Effector memory CD8-positive, alpha-beta T cell (primary cell): ENCODE measurements at regions not wholly inside any gene's neighbourhood (a gene's known extent, or its start where the extent isn't known, plus 50 kb on each side); places are given as distances from the start of the nearest gene placed in this dataset.

Source experiments
- ATAC-seq: fragments of 150-1000 bp; cut with Tn5 transposase; replicated peaks from 2 replicates; pipeline ENCODE4 v1.10.0; 2021; ENCODE audit warnings: mild to moderate bottlenecking, moderate library complexity
- DNase-seq, 3 experiments: peaks; one replicate each; pipeline ENCODE4 v3.0.0; 2021
- H3K27ac Mint-ChIP-seq, 2 donors: one replicate each; pipeline ENCODE4 v1.8.0; 2022; ENCODE audit warnings: mild to moderate bottlenecking in 2 of 2, mixed read lengths in 2 of 2, moderate library complexity in 2 of 2
- H3K27me3 Mint-ChIP-seq, 2 donors: one replicate each; pipeline ENCODE4 v1.8.0; 2022; ENCODE audit warnings: mixed read lengths in 2 of 2
- H3K36me3 Mint-ChIP-seq: one replicate; pipeline ENCODE4 v1.8.0; 2022; ENCODE audit warnings: mild to moderate bottlenecking, moderate library complexity, mixed read lengths; ENCODE audit not compliant: insufficient read depth
- H3K4me1 Mint-ChIP-seq, 2 donors: one replicate each; pipeline ENCODE4 v1.8.0; 2022; ENCODE audit warnings: low read depth in 2 of 2, mixed read lengths in 2 of 2
- H3K4me3 Mint-ChIP-seq, 2 donors: one replicate each; pipeline ENCODE4 v1.8.0; 2022; ENCODE audit warnings: mild to moderate bottlenecking in 2 of 2, mixed read lengths in 2 of 2, moderate library complexity in 2 of 2
- H3K9me3 Mint-ChIP-seq, 2 donors: one replicate each; pipeline ENCODE4 v1.8.0; 2022; ENCODE audit warnings: mixed read lengths in 2 of 2

DNA sequence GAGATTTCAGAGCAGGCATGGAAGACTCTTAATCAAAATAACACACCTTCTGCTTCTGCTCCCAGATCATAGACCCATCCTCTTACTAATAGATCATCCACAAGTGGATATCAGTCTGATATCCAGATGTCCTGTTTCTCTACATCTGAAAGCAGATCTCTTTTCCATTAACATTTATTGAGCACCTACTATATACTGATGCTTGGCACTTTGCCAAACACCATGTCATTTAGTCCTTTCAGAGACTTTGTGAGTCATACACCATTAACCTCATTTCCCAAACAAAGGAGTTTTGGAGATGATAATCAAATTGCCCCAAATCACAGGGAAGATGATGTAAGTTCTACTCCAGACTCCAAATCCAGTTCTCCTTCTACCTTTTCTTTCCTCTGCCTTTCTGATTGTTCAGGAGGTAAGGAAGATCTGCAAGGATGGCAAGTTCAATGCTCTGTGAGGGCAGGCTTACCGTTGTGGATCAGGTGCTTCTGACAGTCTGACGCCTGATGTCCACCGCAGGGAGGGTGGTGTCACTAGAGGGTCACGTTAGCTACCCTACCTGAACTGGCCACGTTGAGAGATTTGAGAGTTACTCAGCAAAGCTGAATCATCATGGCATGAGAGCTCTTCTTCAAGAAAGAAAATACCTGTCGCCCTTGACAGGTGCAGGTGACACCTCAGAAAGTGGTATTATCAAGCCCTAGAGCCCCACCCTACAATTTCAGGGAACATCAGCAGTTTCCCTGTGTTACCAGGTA is 269.6 kb upstream of the ZMIZ1 start:
- ATAC-seq, result no peak
- H3K4me1 Mint-ChIP-seq, result no peaks in the 10 kb centered on the region
- no peak for DNase-seq
- H3K27me3 Mint-ChIP-seq, result peaks cover 27 to 65% of the 10 kb centered on the region in 2 donors
- H3K27ac Mint-ChIP-seq, result no peak overlapping the region
- H3K9me3 Mint-ChIP-seq, result no peaks in the 10 kb centered on the region
- no peaks in the 10 kb centered on the region for H3K36me3 Mint-ChIP-seq
- H3K4me3 Mint-ChIP-seq, result no peak overlapping the region

DNA sequence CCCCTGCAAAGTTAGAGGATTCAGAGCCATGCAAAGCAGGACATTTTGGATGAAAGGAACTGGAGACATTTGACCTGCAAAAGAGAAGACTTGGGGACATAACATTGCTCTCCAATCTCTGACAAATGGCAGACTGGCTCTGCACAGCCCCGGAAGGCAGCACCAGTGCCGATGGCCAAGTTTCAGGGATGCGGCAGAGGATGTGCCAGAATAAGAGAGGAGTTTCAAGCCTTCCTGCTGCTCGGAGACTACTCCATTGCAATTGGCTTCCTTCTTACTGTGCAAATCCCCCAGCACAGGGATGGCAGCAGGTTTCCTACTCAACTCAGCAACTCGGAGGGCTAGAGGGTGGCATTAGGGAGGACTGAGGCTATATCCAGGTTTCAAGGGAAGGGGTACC is 268.8 kb upstream of the ZMIZ1 start:
- DNase-seq, result no peak
- H3K9me3 Mint-ChIP-seq, result no peaks in the 10 kb centered on the region
- H3K4me1 Mint-ChIP-seq, result no peaks in the 10 kb centered on the region
- H3K36me3 Mint-ChIP-seq, result no peaks in the 10 kb centered on the region
- H3K27me3 Mint-ChIP-seq, result peaks cover 25 to 59% of the 10 kb centered on the region in 2 donors
- no peak overlapping the region for H3K4me3 Mint-ChIP-seq
- no peak for ATAC-seq
- no peak overlapping the region for H3K27ac Mint-ChIP-seq

DNA sequence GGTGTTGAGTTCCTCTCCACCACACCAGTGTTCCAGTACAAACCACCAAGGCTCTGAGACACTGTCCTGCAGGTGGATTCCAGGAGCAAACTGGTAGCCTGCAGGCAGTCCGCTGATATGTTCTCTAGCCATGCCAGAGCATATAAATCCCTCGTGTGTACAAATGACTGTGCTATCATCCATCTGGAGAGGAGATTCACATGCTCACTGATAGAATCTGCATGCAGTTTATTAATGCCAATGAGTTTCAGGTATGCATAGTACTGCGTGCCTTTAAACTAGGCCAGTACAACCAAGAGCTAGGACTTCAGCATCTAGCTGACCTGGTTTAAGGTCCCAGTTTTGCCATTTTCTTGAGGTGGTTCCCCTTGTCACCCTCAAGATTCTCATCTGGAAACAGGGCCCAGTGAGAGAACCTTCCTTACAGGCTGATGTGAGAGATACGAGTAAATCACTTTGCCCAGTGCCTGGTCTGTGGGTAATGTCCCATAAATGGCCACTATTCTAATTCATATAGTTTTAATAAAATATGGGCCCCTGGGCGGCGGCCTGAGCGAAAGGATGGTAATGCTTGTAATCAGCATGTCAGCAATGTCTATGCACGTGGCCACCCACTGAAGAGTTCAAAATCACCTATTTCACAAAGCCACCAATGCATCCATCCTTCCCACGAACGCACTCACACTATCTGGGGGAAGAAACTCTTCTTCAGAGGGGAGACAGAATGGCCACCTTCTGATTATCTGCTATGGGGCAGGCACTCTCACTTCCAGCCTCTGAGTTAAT is 268.0 kb upstream of the ZMIZ1 start:
- Mint-ChIP-seq H3K4me1 (no peaks in the 10 kb centered on the region), H3K4me3 (no peak overlapping the region), H3K36me3 (no peaks in the 10 kb centered on the region), H3K27me3 (peaks cover 25 to 59% of the 10 kb centered on the region in 2 donors), H3K9me3 (no peaks in the 10 kb centered on the region), H3K27ac (no peak overlapping the region)
- ATAC-seq (no peak), DNase-seq (no peak)

DNA sequence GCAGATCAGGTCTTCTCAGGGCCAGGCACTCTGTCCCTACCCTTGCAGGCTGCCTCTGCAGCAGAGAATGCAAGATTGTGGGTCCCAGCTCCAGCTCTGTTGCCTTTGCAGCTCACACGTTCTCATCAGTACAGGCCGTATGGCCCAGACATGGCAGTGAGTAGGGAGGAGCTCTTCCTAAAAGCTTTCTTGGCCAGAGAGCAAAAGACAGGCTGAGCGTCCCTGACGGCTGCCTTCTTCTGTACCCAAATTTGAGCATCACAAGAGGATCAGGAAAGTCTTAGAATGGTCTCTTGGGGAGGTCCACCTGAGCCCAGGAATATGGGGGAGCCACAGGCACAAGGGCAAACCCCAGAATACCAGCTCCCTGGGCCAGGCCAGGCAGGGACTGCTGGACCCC is 266.3 kb upstream of the ZMIZ1 start:
- H3K4me3 Mint-ChIP-seq, result no peak overlapping the region
- no peaks in the 10 kb centered on the region for H3K9me3 Mint-ChIP-seq
- H3K4me1 Mint-ChIP-seq, result no peaks in the 10 kb centered on the region
- no peak overlapping the region for H3K27ac Mint-ChIP-seq
- no peak for ATAC-seq
- H3K27me3 Mint-ChIP-seq, result peaks cover 25 to 53% of the 10 kb centered on the region in 2 donors
- DNase-seq, result no peak
- H3K36me3 Mint-ChIP-seq, result no peaks in the 10 kb centered on the region

DNA sequence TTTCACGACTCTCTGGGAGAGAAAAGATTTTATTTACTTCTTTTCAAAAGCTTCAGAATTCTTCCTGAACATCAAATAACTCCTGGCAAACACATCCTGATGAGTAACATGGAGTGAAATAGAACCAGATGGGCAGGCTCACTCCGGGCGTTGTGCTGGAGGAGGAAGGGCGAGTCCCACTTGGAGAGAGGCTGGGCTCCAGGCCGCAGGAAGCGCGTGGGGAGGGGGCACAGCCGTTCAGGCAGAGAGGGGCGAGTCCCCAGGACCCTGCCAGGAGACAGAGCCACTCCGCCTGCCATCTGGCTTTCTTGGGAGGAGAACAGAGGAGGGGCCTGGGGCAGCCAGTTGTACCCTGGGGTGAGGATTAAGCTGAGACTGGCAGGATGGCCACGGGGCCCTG is 265.9 kb upstream of the ZMIZ1 start:
- Mint-ChIP-seq H3K9me3 (no peaks in the 10 kb centered on the region), H3K4me3 (no peak overlapping the region), H3K27ac (no peak overlapping the region), H3K36me3 (no peaks in the 10 kb centered on the region), H3K4me1 (no peaks in the 10 kb centered on the region), H3K27me3 (peaks cover 30 to 58% of the 10 kb centered on the region in 2 donors)
- DNase-seq (no peak), ATAC-seq (no peak)

DNA sequence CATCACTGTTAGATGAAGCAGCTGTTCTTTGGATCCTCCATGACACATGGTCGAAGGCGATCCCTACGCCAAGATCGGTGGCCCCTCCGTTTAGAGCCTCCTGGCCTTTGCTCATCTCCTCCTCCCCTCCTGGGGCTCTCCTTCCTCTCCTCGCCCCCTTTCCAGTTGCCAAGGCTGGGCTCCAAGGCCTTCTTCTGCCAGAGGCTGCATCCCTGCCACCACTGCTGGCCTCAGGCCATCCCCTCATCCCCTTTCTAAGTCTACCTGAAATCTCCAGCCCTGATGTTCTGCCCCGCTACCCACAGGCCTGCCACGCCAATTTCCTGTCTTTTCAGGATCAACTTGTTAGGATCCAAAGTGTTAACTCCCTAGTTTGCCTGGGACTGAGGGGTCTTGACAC is 265.1 kb upstream of the ZMIZ1 start:
- Mint-ChIP-seq H3K27me3 (peaks cover 35 to 66% of the 10 kb centered on the region in 2 donors), H3K4me3 (no peak overlapping the region), H3K27ac (no peak overlapping the region), H3K9me3 (no peaks in the 10 kb centered on the region), H3K36me3 (no peaks in the 10 kb centered on the region), H3K4me1 (no peaks in the 10 kb centered on the region)
- no peak for DNase-seq
- ATAC-seq, result no peak

DNA sequence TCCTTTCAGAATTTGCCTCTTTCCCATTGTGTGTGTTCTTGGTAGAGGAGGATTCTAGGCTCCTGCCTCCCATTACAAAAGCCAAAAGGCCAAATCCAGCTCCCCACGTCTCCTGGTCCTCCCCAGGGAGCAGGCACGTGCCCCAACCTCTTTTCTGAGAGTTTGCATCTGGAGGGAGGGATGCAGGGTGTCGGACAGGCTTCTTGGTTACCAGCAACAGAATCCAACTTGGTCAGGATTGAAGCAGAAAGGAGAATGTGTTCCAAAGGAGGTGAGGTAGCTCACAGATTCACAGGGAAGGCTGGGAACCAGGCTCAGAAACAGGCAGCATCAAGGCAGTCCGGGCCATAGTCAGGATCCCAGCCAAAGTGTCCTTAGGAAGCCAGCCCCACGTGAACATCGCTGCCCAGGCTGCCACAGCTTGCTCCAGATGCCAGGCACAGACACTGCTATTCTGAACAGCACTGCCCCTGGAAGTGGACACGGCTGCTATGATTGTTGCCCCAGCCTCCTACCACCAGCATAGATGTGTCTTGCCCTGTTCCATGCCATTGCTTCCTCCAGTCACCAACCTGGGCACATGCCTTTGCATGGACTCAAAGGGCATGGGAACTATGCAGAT is 264.2 kb upstream of the ZMIZ1 start:
- ATAC-seq, result no peak
- H3K4me3 Mint-ChIP-seq, result no peak overlapping the region
- DNase-seq, result no peak
- no peaks in the 10 kb centered on the region for H3K9me3 Mint-ChIP-seq
- no peaks in the 10 kb centered on the region for H3K4me1 Mint-ChIP-seq
- H3K27me3 Mint-ChIP-seq, result peaks cover 35 to 67% of the 10 kb centered on the region in 2 donors
- no peaks in the 10 kb centered on the region for H3K36me3 Mint-ChIP-seq
- no peak overlapping the region for H3K27ac Mint-ChIP-seq

DNA sequence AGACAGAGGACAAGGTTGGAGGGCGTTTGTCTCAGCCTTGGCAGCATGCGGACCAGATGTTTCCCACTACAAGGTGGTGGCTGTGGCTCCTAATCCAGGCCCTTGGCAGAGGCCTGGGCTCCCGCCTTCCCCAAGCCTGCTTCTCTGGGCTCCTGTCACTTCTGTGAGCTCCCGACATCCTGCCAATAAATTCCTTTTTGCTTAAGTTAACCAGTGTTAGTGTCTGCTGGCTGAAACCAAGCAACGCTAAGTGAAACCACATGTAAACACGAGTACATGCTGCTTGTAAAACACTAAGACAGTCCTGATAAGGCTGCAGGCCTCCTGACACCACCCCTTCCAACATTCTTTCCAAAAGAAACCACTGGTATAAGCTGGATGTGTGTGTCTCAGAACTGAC is 263.6 kb upstream of the ZMIZ1 start:
- Mint-ChIP-seq H3K27me3 (peaks cover 36 to 67% of the 10 kb centered on the region in 2 donors), H3K4me3 (no peak overlapping the region), H3K4me1 (no peaks in the 10 kb centered on the region), H3K9me3 (no peaks in the 10 kb centered on the region), H3K27ac (no peak overlapping the region), H3K36me3 (no peaks in the 10 kb centered on the region)
- ATAC-seq (no peak), DNase-seq (no peak)

DNA sequence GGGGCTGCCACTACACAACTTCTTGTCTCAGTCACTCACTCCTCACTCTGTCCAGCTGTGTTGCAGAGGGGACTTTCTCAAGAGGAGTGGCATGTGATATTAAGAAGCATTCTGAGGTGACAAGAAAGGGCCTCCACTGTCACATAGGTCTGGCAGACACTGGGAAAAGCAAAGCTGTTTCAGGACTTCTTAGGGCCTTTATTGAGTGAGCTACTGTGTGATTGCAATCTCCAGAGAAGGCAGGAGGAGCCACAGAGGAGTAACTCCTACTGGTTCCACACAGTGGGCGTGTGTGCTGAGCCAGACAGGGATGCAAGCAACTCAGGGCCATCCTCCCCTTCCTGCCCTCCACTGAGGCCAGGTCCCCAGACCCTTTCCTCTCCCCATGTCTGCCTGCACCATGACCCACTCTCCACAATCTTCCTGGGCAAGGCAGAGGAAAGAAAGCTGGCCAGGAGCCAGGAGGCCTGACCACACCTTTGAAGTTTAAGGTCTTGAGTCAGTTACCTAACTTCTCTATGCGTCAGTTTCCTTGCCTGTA is 262.0 kb upstream of the ZMIZ1 start:
- H3K27ac Mint-ChIP-seq, result no peak overlapping the region

DNA sequence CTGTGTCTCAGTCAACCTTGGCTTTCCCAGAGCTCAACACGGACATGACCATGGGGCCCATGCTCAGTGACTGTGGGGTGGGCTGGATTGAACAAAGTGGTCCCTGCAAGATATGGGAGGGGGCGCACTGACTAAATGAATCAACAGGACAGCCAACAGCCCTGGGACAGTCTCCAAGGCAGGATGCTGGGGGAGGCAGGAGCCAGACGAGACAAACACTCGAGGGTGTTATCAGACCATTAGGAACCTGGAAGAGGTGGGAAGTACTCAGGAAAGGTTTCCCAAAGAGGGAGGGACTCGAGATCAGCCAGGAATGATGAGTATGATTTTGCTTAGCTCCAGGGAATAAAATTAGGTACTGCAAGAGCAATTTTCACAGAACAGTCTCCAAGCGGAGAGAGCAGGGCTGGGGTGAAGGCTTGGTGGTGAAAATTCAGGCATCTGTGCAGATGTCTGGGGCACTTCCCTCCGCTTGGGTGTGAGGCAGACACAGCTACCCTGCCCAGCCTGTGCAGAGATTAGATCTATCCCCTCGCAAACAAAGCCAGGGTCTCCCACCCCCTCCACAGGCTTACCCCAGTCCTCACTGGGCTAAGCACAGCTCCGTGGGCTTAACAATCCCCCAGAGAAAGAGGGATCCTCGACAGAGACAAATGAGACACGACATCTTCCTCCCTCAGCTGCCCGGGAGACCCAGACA is 261.1 kb upstream of the ZMIZ1 start:
- peaks cover 31 to 72% of the 10 kb centered on the region in 2 donors for H3K27me3 Mint-ChIP-seq
- peaks cover under 1% of the 10 kb centered on the region for H3K36me3 Mint-ChIP-seq
- no peaks in the 10 kb centered on the region for H3K4me1 Mint-ChIP-seq
- no peaks in the 10 kb centered on the region for H3K9me3 Mint-ChIP-seq
- no peak overlapping the region for H3K4me3 Mint-ChIP-seq
- ATAC-seq (no peak), DNase-seq (no peak)
- H3K27ac Mint-ChIP-seq, result no peak overlapping the region

More for the DNA sequence above, 262.0 kb upstream of the ZMIZ1 start:
- Mint-ChIP-seq H3K4me3 (no peak overlapping the region), H3K36me3 (no peaks in the 10 kb centered on the region), H3K9me3 (no peaks in the 10 kb centered on the region), H3K4me1 (no peaks in the 10 kb centered on the region), H3K27me3 (peaks cover 31 to 71% of the 10 kb centered on the region in 2 donors)
- ATAC-seq, result no peak
- DNase-seq, result no peak

DNA sequence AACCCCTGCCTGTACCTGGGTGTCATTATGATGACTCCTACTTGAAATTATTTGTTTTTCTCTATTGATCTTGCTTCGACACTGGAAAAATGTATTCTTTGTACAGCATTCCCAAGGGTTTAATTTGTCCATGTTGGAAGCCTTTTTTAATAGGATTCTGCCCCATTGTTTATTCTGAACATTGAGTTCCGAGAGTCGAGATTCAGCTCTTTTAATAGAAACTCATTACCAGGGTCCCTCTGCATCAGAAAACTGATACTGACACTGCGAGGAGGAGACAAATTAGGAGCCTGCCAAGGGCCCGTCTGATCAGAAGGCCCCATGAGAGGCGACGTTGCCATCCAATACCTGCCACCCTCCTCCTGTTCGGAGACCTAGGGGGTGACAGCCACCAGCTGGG is 260.5 kb upstream of the ZMIZ1 start:
- Mint-ChIP-seq H3K27me3 (peaks cover 32 to 72% of the 10 kb centered on the region in 2 donors), H3K27ac (no peak overlapping the region), H3K4me3 (no peak overlapping the region), H3K36me3 (peaks cover 2% of the 10 kb centered on the region), H3K4me1 (no peaks in the 10 kb centered on the region), H3K9me3 (no peaks in the 10 kb centered on the region)
- DNase-seq (no peak), ATAC-seq (no peak)

DNA sequence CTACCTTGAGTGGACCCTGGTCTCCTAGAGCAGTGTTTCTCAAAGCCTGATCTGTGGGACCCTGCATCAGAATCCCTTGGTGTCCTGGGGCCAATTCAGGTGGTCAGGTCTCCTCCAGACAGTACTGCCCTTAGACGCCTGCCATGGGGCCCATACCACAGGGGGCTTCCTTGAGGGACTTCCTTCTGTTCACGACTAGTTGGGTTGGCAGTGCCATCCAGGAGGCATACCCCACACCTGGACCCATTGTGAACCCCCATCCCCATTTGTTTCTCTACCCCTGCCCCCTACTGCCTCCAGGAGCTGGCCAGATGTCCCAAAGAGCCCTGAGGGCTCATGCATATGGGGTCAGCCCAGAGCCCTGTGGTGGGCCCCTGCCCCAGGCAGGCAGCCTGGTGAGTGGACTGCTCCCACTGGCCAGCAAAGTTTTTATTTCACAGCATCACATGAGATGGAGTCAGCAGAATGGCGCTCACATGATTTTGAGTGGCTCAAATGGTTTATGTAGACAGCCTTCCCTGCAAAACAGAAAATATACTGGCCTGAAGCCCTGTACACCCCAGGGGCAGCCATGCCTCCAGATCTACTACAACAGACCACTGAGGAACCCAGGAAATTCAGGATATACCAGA is 259.9 kb upstream of the ZMIZ1 start:
- Mint-ChIP-seq H3K27ac (no peak overlapping the region), H3K9me3 (no peaks in the 10 kb centered on the region), H3K4me1 (no peaks in the 10 kb centered on the region), H3K36me3 (peaks cover 2% of the 10 kb centered on the region), H3K4me3 (no peak overlapping the region), H3K27me3 (peaks cover 32 to 72% of the 10 kb centered on the region in 2 donors)
- no peak for DNase-seq
- ATAC-seq, result no peak

DNA sequence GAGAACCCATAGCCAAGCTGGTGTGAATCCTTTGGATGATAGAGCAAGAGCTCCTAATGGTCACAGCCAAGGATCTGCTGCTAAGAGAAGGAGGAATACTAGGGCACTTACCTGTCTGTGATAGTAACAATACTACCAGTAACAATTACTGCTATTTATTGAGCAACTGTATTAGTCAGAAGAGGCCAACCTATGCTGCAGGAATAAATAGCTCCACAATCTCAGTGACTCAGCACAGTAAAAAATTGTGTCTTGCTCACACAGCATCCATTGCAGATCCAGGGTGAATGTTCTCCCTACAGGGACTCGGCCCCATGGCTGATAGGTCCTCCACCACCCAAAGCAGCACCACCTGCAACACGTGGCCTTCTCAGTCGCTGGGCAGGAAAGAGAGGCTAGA is 257.6 kb upstream of the ZMIZ1 start:
- Mint-ChIP-seq H3K4me1 (no peaks in the 10 kb centered on the region), H3K4me3 (no peak overlapping the region), H3K27ac (no peak overlapping the region), H3K27me3 (peaks cover 35 to 76% of the 10 kb centered on the region in 2 donors), H3K9me3 (no peaks in the 10 kb centered on the region), H3K36me3 (peaks cover 2% of the 10 kb centered on the region)
- ATAC-seq (no peak), DNase-seq (no peak)
